ENCODE measurements at regions not wholly inside any gene's neighbourhood (a gene's known extent, or its start where the extent isn't known, plus 50 kb on each side); places are given as distances from the start of the nearest gene placed in this dataset.
A peak's percentile ranks its signal among the peaks of the same experiment; 100 is the strongest.

- no peaks in the 10 kb centered on the region for H3K9me3 ChIP-seq (ENCODE audit: insufficient read depth, low read length)
- H3K9ac ChIP-seq (ENCODE audit: insufficient read length, low read depth): peak overlapping the region; percentile 80
- no peaks in the 10 kb centered on the region for H3K36me3 ChIP-seq (ENCODE audit: insufficient read depth, insufficient read length, low read length)
- peaks cover 33% of the 10 kb centered on the region for H3K27me3 ChIP-seq (ENCODE audit: insufficient read depth, insufficient read length)
- no peak for DNase-seq (ENCODE audit: low read depth, low spot score)
- peak overlapping the region; percentile 71 for H3K4me3 ChIP-seq (ENCODE audit: insufficient read length, low read depth)
- TF ChIP-seq ZNF274 (IDR thresholded peaks at IDR 0.05; ENCODE audit: low read depth, low read length): no peak
- TF ChIP-seq SUZ12 (IDR thresholded peaks at IDR 0.05; ENCODE audit: extremely low read depth, insufficient read depth, insufficient read length): no peak
- TF ChIP-seq YY1 (IDR thresholded peaks at IDR 0.05; ENCODE audit: insufficient read depth, insufficient read length): no peak
- no peaks in the 10 kb centered on the region for H3K4me1 ChIP-seq (ENCODE audit: insufficient read depth, insufficient read length)
These were observed 83.5 kb upstream of the PRKG1 start for GRCh38 chr10:50990568-50991455.

GRCh38 chr10:50991456-50992355 lies 82.6 kb upstream of the PRKG1 start:
- peak overlapping the region; percentile 71 for H3K4me3 ChIP-seq (ENCODE audit: insufficient read length, low read depth)
- H3K36me3 ChIP-seq (ENCODE audit: insufficient read depth, insufficient read length, low read length): no peaks in the 10 kb centered on the region
- no peaks in the 10 kb centered on the region for H3K9me3 ChIP-seq (ENCODE audit: insufficient read depth, low read length)
- TF ChIP-seq SUZ12 (IDR thresholded peaks at IDR 0.05; ENCODE audit: extremely low read depth, insufficient read depth, insufficient read length): no peak
- DNase-seq (ENCODE audit: low read depth, low spot score): no peak
- no peaks in the 10 kb centered on the region for H3K4me1 ChIP-seq (ENCODE audit: insufficient read depth, insufficient read length)
- peak overlapping the region; percentile 80 for H3K9ac ChIP-seq (ENCODE audit: insufficient read length, low read depth)
- H3K27me3 ChIP-seq (ENCODE audit: insufficient read depth, insufficient read length): peaks cover 33% of the 10 kb centered on the region

GRCh38 chr10:50992356-50992901 lies 81.9 kb upstream of the PRKG1 start:
- H3K27me3 ChIP-seq (ENCODE audit: insufficient read depth, insufficient read length): peaks cover 33% of the 10 kb centered on the region
- no peak for TF ChIP-seq ZNF274 (IDR thresholded peaks at IDR 0.05; ENCODE audit: low read depth, low read length)
- TF ChIP-seq YY1 (IDR thresholded peaks at IDR 0.05; ENCODE audit: insufficient read depth, insufficient read length): no peak
- TF ChIP-seq SUZ12 (IDR thresholded peaks at IDR 0.05; ENCODE audit: extremely low read depth, insufficient read depth, insufficient read length): no peak
- H3K9ac ChIP-seq (ENCODE audit: insufficient read length, low read depth): peak overlapping the region; percentile 80
- DNase-seq (ENCODE audit: low read depth, low spot score): no peak
- no peaks in the 10 kb centered on the region for H3K36me3 ChIP-seq (ENCODE audit: insufficient read depth, insufficient read length, low read length)
- peak overlapping the region; percentile 71 for H3K4me3 ChIP-seq (ENCODE audit: insufficient read length, low read depth)
- no peaks in the 10 kb centered on the region for H3K4me1 ChIP-seq (ENCODE audit: insufficient read depth, insufficient read length)
- no peaks in the 10 kb centered on the region for H3K9me3 ChIP-seq (ENCODE audit: insufficient read depth, low read length)

GRCh38 chr10:50992972-50993766 lies 81.1 kb upstream of the PRKG1 start:
- H3K4me1 ChIP-seq (ENCODE audit: insufficient read depth, insufficient read length): no peaks in the 10 kb centered on the region
- no peak for TF ChIP-seq SUZ12 (IDR thresholded peaks at IDR 0.05; ENCODE audit: extremely low read depth, insufficient read depth, insufficient read length)
- TF ChIP-seq YY1 (IDR thresholded peaks at IDR 0.05; ENCODE audit: insufficient read depth, insufficient read length): no peak
- TF ChIP-seq ZNF274 (IDR thresholded peaks at IDR 0.05; ENCODE audit: low read depth, low read length): no peak
- H3K9ac ChIP-seq (ENCODE audit: insufficient read length, low read depth): no peak overlapping the region
- DNase-seq (ENCODE audit: low read depth, low spot score): no peak
- peaks cover 33% of the 10 kb centered on the region for H3K27me3 ChIP-seq (ENCODE audit: insufficient read depth, insufficient read length)
- H3K9me3 ChIP-seq (ENCODE audit: insufficient read depth, low read length): no peaks in the 10 kb centered on the region
- H3K36me3 ChIP-seq (ENCODE audit: insufficient read depth, insufficient read length, low read length): no peaks in the 10 kb centered on the region
- H3K4me3 ChIP-seq (ENCODE audit: insufficient read length, low read depth): peak overlapping the region; percentile 71

GRCh38 chr10:50993771-50994251 lies 80.5 kb upstream of the PRKG1 start:
- no peaks in the 10 kb centered on the region for H3K9me3 ChIP-seq (ENCODE audit: insufficient read depth, low read length)
- DNase-seq (ENCODE audit: low read depth, low spot score): no peak

GRCh38 chr10:50997461-50997860 lies 76.8 kb upstream of the PRKG1 start:
- Histone ChIP-seq H3K27me3 (ENCODE audit: insufficient read depth, insufficient read length) (peaks cover 11% of the 10 kb centered on the region), H3K9ac (ENCODE audit: insufficient read length, low read depth) (no peak overlapping the region), H3K4me1 (ENCODE audit: insufficient read depth, insufficient read length) (no peaks in the 10 kb centered on the region)

More at GRCh38 chr10:50993771-50994251, 80.5 kb upstream of the PRKG1 start:
- Histone ChIP-seq H3K9ac (ENCODE audit: insufficient read length, low read depth) (no peak overlapping the region), H3K4me3 (ENCODE audit: insufficient read length, low read depth) (no peak overlapping the region), H3K27me3 (ENCODE audit: insufficient read depth, insufficient read length) (peaks cover 33% of the 10 kb centered on the region), H3K36me3 (ENCODE audit: insufficient read depth, insufficient read length, low read length) (no peaks in the 10 kb centered on the region), H3K4me1 (ENCODE audit: insufficient read depth, insufficient read length) (no peaks in the 10 kb centered on the region)
- TF ChIP-seq SUZ12 (IDR thresholded peaks at IDR 0.05; ENCODE audit: extremely low read depth, insufficient read depth, insufficient read length) (no peak), ZNF274 (IDR thresholded peaks at IDR 0.05; ENCODE audit: low read depth, low read length) (no peak), YY1 (IDR thresholded peaks at IDR 0.05; ENCODE audit: insufficient read depth, insufficient read length) (no peak)

More at GRCh38 chr10:50997461-50997860, 76.8 kb upstream of the PRKG1 start:
- no peak overlapping the region for H3K4me3 ChIP-seq (ENCODE audit: insufficient read length, low read depth)
- DNase-seq (ENCODE audit: low read depth, low spot score): no peak
- H3K9me3 ChIP-seq (ENCODE audit: insufficient read depth, low read length): no peaks in the 10 kb centered on the region
- no peaks in the 10 kb centered on the region for H3K36me3 ChIP-seq (ENCODE audit: insufficient read depth, insufficient read length, low read length)
- no peak for TF ChIP-seq YY1 (IDR thresholded peaks at IDR 0.05; ENCODE audit: insufficient read depth, insufficient read length)
- no peak for TF ChIP-seq SUZ12 (IDR thresholded peaks at IDR 0.05; ENCODE audit: extremely low read depth, insufficient read depth, insufficient read length)
- TF ChIP-seq ZNF274 (IDR thresholded peaks at IDR 0.05; ENCODE audit: low read depth, low read length): no peak

All from NT2/D1 (cell line).